Tibial nerve (tissue), 3 donors: ENCODE measurements at regions not wholly inside any gene's neighbourhood (a gene's known extent, or its start where the extent isn't known, plus 50 kb on each side); places are given as distances from the start of the nearest gene placed in this dataset.

Source experiments
- CTCF ChIP-seq, 5 experiments: fragments of 200-600 bp in 3 of 5; fragments of 450-650 bp in 2 of 5; sonication (generic) in 3 of 5; IDR thresholded peaks; one replicate each; pipeline ENCODE4 v1.5.1; 2016 to 2019; ENCODE audit warnings: antibody characterized with exemption in 5 of 5, mild to moderate bottlenecking in 3 of 5, moderate library complexity in 2 of 5
- POLR2A ChIP-seq, 2 donors: fragments of 450-650 bp; IDR thresholded peaks; one replicate each; pipeline ENCODE4 v1.6.1; 2017; ENCODE audit warnings: antibody characterized with exemption in 2 of 2, mild to moderate bottlenecking in 2 of 2, moderate library complexity in 2 of 2

- TF ChIP-seq CTCF (IDR thresholded peaks at IDR 0.05): no peak
- no peak for TF ChIP-seq POLR2A (IDR thresholded peaks at IDR 0.05)
Measured at GRCh38 chr1:22236166-22236565, 93.3 kb upstream of the WNT4 start.
